GM18519 (cell line): ENCODE measurements at regions not wholly inside any gene's neighbourhood (a gene's known extent, or its start where the extent isn't known, plus 50 kb on each side); places are given as distances from the start of the nearest gene placed in this dataset.
"Not testable (repeated sequence)": the region's sequence is repeated elsewhere in the genome, so short reads cannot be mapped to it uniquely, and the experiment has no call there.

Source experiments
- ATAC-seq: cut with Tn5 transposase; IDR thresholded peaks from one replicate; pipeline ENCODE4 v1.9.1; 2021; ENCODE audit warnings: mild to moderate bottlenecking, moderate library complexity; ENCODE audit not compliant: unreplicated experiment, low FRiP score

DNA sequence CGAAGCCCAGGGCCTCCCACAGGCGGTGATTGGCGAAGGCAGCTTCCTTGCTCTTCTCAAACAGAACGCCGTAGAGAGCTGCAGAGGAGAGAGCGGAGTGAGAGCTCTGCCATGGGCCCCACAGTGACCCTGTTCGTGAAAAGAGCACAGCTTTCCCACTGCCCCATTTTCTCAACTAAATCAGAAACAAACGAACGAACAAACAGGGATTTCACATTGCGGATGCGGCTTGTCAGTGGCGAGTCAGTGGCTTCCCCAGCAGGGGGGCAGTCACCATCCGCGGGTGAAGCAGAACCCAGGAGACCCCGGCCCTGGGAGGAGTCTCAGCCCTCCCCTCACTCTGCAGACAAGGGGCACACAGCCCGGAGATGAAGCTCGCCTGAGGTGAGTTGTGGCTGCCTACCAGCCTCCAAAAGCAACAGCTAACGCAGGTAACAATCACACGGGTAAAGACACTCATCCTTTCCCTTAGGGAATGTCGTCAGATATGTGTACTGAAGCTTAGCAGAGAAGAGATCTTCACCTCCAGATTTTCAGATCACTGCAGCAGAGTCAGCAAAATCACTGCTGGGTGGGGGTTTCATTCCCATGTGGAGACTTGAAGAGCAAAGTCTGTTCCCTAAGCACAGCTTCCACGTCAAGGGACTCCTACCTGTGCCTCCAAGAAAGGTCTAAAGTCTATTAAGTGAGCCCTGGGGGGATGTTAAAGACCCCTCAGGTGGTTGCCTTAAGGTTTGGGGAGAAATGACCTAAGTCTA lies 51.2 kb upstream of the GPR31 start:
- no peak for ATAC-seq

DNA sequence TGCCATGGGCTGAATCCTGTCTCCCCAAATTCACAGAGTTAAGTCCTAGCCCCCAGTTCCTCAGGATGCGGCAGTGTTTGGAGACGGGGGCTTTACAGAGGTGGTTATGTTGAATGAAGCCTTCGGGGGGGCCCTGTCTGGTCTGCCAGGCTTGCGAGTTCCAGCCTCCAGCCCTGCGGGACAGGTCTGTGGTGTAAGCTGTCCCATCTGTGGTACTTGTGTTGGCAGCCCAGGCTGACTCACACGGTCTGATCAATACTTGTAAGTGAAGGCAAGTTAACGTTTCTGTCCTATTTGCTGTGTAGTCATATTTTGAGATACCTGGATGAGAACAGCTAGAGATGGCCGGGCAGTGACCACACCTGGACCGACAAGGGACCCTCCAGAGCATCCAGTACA lies 51.8 kb upstream of the GPR31 start:
- ATAC-seq: no peak

DNA sequence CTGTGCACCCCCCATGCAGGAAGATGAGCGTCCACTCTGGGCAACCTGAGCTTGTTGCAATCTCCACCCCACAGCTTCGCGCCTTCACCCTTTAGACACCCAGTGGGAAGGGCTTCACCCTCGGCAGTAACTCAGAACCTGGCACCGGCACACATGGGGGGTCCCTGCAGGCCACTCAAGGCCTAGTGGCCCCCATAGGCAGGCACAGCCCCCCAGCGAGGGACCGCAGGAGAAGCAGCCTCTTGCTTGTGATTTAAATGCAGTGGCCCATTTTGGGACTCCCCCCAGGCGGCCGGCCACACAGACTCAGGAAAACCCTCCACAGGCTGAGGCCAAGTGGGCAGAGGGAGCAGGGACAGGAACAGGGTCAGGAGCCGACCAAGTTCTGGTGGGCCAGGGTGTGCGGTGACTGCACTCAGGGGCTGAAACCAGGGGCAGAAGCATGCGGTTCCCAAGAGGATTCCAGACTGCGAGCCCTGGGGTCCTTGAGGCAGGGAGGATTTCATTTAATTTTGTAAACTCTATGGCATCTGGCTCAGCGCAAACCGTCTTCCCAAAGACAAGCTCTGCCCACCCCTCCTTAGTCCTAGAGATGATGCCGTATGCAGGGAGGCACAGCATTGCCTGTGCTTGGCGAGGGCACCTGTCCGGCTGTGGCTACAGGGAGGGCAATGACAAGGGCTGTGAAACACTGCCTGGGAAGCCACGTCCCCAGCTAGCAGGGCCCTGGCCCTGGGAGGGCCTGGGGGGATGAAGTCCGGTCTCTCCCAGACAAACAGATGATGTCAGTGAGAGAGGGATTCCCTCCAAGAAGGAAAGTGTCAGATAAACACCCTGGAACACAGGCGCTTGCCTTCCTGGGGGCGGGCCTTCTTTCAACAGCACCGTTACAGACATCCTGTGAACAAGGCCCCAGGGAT lies 52.9 kb upstream of the GPR31 start:
- no peak for ATAC-seq

GRCh38 chr6:167211295-167211648 lies 53.5 kb upstream of the GPR31 start:
- ATAC-seq: no peak

DNA sequence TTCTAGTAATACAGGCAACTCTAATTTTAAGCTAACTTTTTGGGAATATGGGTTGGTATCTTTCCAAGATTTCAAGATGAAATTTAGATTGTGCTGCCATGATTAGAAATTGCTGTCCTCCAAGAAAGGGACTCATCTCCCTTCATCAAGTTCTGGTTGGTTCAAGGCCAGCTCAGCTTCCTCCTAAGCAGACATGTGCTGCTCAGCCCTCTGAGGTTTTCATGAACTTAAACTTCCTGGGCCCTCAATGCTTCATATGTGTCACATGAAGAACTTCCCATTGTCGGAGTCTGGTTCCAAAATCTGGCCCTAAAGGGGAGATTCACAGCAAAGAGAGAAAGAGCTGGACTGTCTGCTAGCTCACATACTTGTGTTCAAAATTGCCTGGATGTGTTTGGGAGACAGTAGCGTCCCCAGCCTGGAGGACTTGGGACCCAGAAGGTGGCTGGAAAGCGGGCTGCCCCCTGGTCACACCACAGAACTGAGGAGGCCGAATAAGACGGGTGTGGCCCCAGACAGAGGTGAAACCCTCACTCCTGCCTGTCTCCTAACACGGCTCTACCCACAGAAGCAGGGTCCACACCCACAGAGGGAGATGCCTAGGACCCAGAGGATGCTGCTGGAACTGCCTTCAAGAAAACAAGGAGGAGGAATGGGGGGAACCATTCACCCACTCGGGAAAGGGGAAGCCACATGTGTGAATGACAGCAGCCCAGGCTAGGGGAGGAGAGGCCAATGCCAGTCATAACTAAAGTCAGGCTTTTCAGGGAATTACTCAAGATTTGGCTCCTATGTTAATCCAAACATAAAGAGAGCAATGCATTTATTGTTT lies 54.3 kb upstream of the GPR31 start:
- ATAC-seq: no peak

DNA sequence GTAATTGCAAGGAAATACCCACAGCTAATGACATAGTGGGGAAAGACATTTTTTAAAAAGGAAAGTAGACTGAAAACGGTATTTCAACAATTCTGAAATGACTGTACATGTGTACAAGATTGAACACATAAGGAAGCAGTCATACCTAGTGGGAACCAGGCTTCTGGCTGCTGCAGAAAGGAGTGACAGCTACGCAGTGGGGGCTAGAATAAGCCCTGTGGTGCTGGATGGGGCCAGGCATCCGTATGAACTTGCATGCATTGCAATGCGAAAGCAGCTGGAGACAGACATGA lies 54.9 kb upstream of the GPR31 start:
- peak; percentile 59 for ATAC-seq

DNA sequence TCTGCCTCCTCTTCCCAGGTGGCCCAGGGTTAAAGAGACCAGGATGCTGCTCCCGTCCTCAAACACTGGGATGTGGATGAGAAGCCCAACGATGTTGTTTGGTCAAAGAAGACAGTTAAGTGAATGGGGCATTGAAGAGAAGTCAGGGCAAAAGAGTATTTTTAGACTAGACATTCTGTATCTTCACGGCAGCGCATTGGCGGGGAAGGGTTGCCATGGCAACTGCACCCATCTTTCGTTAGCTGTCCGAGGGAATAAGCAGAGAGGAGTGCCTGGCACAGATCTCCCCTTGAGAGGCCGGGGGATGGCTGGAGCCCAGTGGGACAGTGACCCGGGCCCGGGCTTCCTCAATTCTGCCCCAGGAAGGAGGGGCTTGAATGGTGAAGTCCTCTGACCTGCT lies 56.4 kb upstream of the GPR31 start:
- no peak for ATAC-seq

- not testable (repeated sequence) for ATAC-seq
These were observed 57.9 kb upstream of the GPR31 start for GRCh38 chr6:167215429-167216250.

DNA sequence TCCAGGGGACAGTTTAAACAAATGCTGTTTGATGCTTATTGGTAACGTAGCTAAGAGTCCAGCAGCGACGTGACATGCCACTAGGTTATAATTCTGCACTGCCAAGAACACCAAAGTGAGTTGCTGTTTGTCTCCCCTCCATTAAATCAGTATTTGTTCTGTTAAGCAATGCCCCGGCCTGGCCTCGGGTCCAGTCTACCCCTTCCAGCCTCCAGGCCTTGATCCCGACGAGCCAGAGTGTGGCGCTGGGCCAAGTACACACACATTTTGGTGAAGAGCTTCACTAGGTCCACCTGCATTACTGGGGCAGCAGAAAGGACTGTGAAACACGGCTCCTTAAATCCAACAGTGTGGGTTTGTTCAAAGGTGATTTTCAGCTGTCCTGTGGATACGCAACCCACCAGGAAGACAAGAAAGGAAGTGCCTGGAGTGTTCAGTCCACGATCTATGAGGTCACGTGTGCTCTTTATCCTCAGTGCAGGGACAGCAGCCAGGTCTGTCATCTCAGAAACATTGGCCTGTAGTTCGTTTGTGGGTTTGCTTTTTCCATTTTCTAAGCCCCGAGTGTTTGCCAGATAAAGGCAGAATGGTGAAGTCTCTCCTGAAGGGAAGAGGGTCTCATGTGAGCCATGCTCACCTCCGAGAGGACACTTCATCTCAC lies 58.7 kb upstream of the GPR31 start:
- not testable (repeated sequence) for ATAC-seq

DNA sequence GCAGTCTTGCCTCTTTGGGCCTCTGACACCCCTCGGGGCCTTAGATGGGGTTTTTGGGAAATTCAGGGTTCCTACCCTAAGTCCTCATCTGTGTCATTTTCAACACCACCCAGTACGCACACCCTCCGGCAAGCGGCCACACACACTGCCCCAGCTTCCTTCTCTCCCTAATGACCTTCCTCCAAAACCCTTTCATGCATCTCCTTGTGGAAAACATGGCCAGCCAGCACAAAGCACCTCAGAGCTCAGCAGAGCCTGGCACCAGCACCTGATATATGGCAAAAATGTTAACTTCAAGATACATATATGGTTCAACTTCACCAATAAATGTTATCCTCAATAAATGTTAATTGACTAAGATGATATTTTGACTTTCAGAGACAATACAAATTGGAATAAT lies 59.3 kb upstream of the GPR31 start:
- not testable (repeated sequence) for ATAC-seq

- ATAC-seq: peak; percentile 44
These were observed 60.4 kb upstream of the GPR31 start for GRCh38 chr6:167217951-167218759.

DNA sequence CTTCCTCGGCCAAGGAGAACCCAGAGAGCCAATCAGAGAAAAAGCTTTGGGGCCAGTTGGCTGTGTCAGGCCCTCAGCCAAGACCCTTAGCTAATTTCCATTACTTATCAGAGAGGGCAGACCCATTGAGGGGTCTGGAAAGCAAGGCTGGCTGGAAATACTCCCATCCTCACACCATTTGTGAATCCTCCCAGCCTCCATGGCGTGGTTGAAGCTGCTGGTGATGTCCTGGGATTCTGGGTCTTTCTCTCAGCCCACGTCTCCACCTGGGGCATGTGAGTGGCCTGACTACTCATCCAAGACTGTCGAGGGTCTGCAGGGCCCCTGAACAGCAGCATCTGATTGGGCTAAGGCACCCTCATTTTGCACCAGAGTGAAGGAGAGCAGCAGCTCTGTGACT lies 61.3 kb upstream of the GPR31 start:
- ATAC-seq: not testable (repeated sequence)

DNA sequence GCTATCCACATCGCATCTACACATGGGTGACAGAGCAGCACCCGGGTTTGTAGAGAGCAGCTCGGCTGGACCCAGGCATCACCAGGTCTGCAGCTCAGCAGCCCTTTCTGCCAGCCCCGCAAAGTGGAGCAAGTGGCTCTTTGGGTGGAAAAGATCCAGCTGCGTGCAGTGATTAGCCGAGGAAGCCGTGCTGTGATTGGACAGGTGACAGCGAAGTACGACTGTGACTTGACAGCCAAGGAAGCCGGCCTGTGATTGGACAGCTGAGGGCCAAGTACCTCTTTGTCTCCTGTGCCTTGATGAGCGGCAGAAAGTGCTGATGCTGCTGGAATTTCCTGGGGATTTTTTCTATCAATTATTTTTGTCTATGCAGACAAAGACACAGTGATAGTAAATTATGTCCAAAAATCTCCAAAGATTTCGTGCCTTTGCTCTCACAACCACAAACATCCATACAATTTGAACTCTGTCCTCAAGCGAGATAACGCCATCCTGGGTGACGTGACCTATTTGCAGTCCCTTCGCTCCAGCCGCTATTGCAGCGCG lies 62.3 kb upstream of the GPR31 start:
- no peak for ATAC-seq

GRCh38 chr6:167221400-167222201 lies 63.8 kb upstream of the GPR31 start:
- ATAC-seq: no peak

GRCh38 chr6:167225566-167226382 lies 65.3 kb upstream of the UNC93A start:
- not testable (repeated sequence) for ATAC-seq

DNA sequence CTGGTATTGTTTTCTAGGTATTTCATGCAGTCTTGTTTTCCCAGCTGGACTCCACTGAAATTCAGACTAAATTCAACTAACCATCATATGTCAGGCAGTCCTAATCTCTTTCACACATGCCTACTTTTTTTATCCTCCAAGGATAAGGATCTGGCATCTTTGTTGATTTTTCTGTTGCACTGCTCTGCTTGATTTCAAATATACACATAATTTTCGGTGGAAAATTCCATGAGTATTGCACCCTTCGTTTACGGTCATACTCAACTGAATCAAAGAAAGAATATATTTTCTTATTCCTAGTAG lies 64.8 kb upstream of the UNC93A start:
- ATAC-seq: no peak

- no peak for ATAC-seq
These were observed 64.3 kb upstream of the UNC93A start for GRCh38 chr6:167226791-167227190.
